Hematopoietic multipotent progenitor cell (in vitro differentiated cells): ENCODE measurements at regions not wholly inside any gene's neighbourhood (a gene's known extent, or its start where the extent isn't known, plus 50 kb on each side); places are given as distances from the start of the nearest gene placed in this dataset.
"Not testable (repeated sequence)": the region's sequence is repeated elsewhere in the genome, so short reads cannot be mapped to it uniquely, and the experiment has no call there.

Source experiments
- DNase-seq, 3 donors: peaks; one replicate each; pipeline ENCODE4 v3.0.0-alpha.2; 2011 to 2015; ENCODE audit warnings: low read depth in 2 of 3, low spot score in 2 of 3

- peak in 1 of 3 donors; percentile 28 for DNase-seq
Measured at GRCh38 chr16:22572331-22573224, 61.9 kb downstream of the NPIPB5 start.

GRCh38 chr16:22573225-22573530, 62.5 kb downstream of the NPIPB5 start:
- DNase-seq, result not testable (repeated sequence)

- not testable (repeated sequence) for DNase-seq
Measured at GRCh38 chr16:22576506-22576905, 65.8 kb downstream of the NPIPB5 start.

GRCh38 chr16:22583195-22583594, 72.5 kb downstream of the NPIPB5 start:
- not testable (repeated sequence) for DNase-seq

- DNase-seq, result not testable (repeated sequence)
Measured at GRCh38 chr16:22584459-22584858, 73.8 kb downstream of the NPIPB5 start.

GRCh38 chr16:22584941-22585340, 74.2 kb downstream of the NPIPB5 start:
- not testable (repeated sequence) for DNase-seq

GRCh38 chr16:22585431-22585830, 74.7 kb downstream of the NPIPB5 start:
- not testable (repeated sequence) for DNase-seq

GRCh38 chr16:22586732-22587131, 76.0 kb downstream of the NPIPB5 start:
- DNase-seq, result not testable (repeated sequence)

GRCh38 chr16:22589757-22590156, 79.1 kb downstream of the NPIPB5 start:
- not testable (repeated sequence) for DNase-seq

- not testable (repeated sequence) for DNase-seq
Measured at GRCh38 chr16:22596445-22597045, 85.9 kb downstream of the NPIPB5 start.

GRCh38 chr16:22603744-22604143, 93.1 kb downstream of the NPIPB5 start:
- DNase-seq, result not testable (repeated sequence)

- not testable (repeated sequence) for DNase-seq
Measured at GRCh38 chr16:22606619-22607018, 95.9 kb downstream of the NPIPB5 start.

- DNase-seq, result not testable (repeated sequence)
Measured at GRCh38 chr16:22609798-22610197, 99.1 kb downstream of the NPIPB5 start.

- DNase-seq, result not testable (repeated sequence)
Measured at GRCh38 chr16:22611128-22611527, 100.4 kb downstream of the NPIPB5 start.

- DNase-seq, result no peak
Measured at GRCh38 chr16:22614271-22614947, 103.7 kb downstream of the NPIPB5 start.

- DNase-seq, result no peak
Measured at GRCh38 chr16:22618842-22619241, 108.2 kb downstream of the NPIPB5 start.

GRCh38 chr16:22621586-22622155, 111.0 kb downstream of the NPIPB5 start:
- no peak for DNase-seq

GRCh38 chr16:22622703-22623102, 112.0 kb downstream of the NPIPB5 start:
- no peak for DNase-seq

GRCh38 chr16:22623351-22623781, 112.7 kb downstream of the NPIPB5 start:
- no peak for DNase-seq

GRCh38 chr16:22624038-22624799, 113.5 kb downstream of the NPIPB5 start:
- no peak for DNase-seq
